ENCODE measurements at regions not wholly inside any gene's neighbourhood (a gene's known extent, or its start where the extent isn't known, plus 50 kb on each side); places are given as distances from the start of the nearest gene placed in this dataset.

DNA sequence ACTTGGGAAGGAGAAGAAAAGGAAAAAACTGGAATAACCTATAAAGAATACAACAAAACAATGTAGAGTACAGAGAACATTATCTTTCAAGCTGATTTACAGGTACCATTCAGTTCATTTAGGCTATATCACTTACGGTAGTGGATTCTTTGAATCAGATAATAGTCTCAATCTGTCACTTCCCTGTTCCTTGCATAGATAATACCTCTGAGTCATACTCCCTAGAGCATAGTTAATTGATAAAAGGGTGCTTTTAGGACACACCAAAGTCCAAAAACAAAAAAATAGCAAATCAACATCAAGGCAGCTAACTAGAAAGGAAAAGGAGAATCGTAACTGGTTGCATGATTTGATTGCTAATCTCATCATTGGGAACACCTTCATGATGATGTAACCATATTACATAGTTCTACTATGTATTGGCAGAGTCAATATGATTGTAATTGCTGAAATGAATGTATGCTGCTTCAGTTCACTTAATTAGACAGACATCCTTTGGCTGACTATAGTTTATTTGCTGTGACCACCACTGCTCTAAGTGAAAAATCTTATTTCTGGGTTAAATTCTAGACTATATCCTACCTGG, 844.4 kb downstream of the GATA3 start:
- ATAC-seq (ENCODE audit: poor library complexity) (peak; percentile 57), DNase-seq (peak in 2 of 14 experiments; percentile 6 to 28)
- H3K36me3 Mint-ChIP-seq (ENCODE audit: low read depth), result no peaks in the 10 kb centered on the region
- H3K36me3 ChIP-seq (ENCODE audit: insufficient read depth, low read length), result no peaks in the 10 kb centered on the region
- no peaks in the 10 kb centered on the region for H3K4me1 ChIP-seq (ENCODE audit: insufficient read depth, low read length)
- TF ChIP-seq, protein P1, sequence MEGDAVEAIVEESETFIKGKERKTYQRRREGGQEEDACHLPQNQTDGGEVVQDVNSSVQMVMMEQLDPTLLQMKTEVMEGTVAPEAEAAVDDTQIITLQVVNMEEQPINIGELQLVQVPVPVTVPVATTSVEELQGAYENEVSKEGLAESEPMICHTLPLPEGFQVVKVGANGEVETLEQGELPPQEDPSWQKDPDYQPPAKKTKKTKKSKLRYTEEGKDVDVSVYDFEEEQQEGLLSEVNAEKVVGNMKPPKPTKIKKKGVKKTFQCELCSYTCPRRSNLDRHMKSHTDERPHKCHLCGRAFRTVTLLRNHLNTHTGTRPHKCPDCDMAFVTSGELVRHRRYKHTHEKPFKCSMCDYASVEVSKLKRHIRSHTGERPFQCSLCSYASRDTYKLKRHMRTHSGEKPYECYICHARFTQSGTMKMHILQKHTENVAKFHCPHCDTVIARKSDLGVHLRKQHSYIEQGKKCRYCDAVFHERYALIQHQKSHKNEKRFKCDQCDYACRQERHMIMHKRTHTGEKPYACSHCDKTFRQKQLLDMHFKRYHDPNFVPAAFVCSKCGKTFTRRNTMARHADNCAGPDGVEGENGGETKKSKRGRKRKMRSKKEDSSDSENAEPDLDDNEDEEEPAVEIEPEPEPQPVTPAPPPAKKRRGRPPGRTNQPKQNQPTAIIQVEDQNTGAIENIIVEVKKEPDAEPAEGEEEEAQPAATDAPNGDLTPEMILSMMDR (IDR thresholded peaks at IDR 0.05), result no peak
- H3K9me3 Mint-ChIP-seq, result no peaks in the 10 kb centered on the region
- H3K4me3 ChIP-seq (ENCODE audit: low read length), result no peak overlapping the region
- H3K9me3 ChIP-seq (ENCODE audit: control insufficient read depth in 1 of 2, insufficient read depth in 1 of 2, low read length in 2 of 2), result no peaks in the 10 kb centered on the region
- no peak overlapping the region for H3K27ac ChIP-seq (ENCODE audit: low read depth in 1 of 2, low read length in 2 of 2)
- no peak overlapping the region for H3K4me3 Mint-ChIP-seq
- ChIA-PET CTCF (interaction anchor here (1.3 kb wide), 1 partner anchor 13 kb away, joined by 3 read pairs; no protein-coding TSS in a partner anchor), POLR2A (no interaction called here)
- no peak overlapping the region for H3K27ac Mint-ChIP-seq
- no peaks in the 10 kb centered on the region for H3K27me3 Mint-ChIP-seq
- no peaks in the 10 kb centered on the region for H3K4me1 Mint-ChIP-seq (ENCODE audit: low read depth)
- H3K27me3 ChIP-seq (ENCODE audit: control insufficient read depth in 1 of 2, insufficient read depth in 2 of 2, low read length in 2 of 2), result no peaks in the 10 kb centered on the region
- intact Hi-C loops (cut with DNase I, micrococcal nuclease), result loop anchor here in 1 of 2 experiments (10.0 kb wide), 1 partner anchor 96 kb away; no protein-coding TSS in a partner anchor

GRCh38 chr10:8902926-8903325, 848.4 kb downstream of the GATA3 start:
- H3K36me3 ChIP-seq (ENCODE audit: insufficient read depth, low read length), result no peaks in the 10 kb centered on the region
- no peaks in the 10 kb centered on the region for H3K27me3 ChIP-seq (ENCODE audit: control insufficient read depth in 1 of 2, insufficient read depth in 2 of 2, low read length in 2 of 2)
- H3K9me3 ChIP-seq (ENCODE audit: control insufficient read depth in 1 of 2, insufficient read depth in 1 of 2, low read length in 2 of 2), result no peaks in the 10 kb centered on the region
- ChIA-PET CTCF (no interaction called here), POLR2A (no interaction called here)
- no peak overlapping the region for H3K4me3 ChIP-seq (ENCODE audit: low read length)
- Mint-ChIP-seq H3K27me3 (no peaks in the 10 kb centered on the region), H3K4me1 (ENCODE audit: low read depth) (no peaks in the 10 kb centered on the region), H3K27ac (no peak overlapping the region), H3K4me3 (no peak overlapping the region), H3K36me3 (ENCODE audit: low read depth) (no peaks in the 10 kb centered on the region), H3K9me3 (no peaks in the 10 kb centered on the region)
- H3K27ac ChIP-seq (ENCODE audit: low read depth in 1 of 2, low read length in 2 of 2), result no peak overlapping the region
- intact Hi-C loops (cut with DNase I, micrococcal nuclease), result no loop called here
- no peak for ATAC-seq (ENCODE audit: poor library complexity)
- no peaks in the 10 kb centered on the region for H3K4me1 ChIP-seq (ENCODE audit: insufficient read depth, low read length)
- TF ChIP-seq, protein P1 (IDR thresholded peaks at IDR 0.05), result no peak
- DNase-seq, result no peak

DNA sequence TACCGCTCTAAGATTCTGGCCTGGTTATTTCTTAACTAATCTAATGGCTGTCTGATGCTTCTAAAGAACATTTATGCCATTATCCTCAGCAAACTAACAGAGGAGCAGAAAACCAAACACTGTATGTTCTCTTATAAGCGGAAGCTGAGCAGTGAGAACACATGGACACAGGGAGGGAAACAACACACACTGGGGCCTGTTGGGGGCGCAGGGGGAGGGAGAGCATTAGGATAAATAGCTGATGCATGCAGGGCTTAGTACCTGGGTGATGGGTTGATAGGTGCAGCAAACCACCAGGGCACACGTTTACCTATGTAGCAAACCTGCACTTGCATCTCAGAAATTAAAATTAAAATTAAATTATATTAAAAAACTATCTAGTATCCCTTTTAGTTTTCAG, 853.5 kb downstream of the GATA3 start:
- Histone ChIP-seq H3K27me3 (ENCODE audit: control insufficient read depth in 1 of 2, insufficient read depth in 2 of 2, low read length in 2 of 2) (no peaks in the 10 kb centered on the region), H3K9me3 (ENCODE audit: control insufficient read depth in 1 of 2, insufficient read depth in 1 of 2, low read length in 2 of 2) (no peaks in the 10 kb centered on the region), H3K27ac (ENCODE audit: low read depth in 1 of 2, low read length in 2 of 2) (no peak overlapping the region), H3K36me3 (ENCODE audit: insufficient read depth, low read length) (no peaks in the 10 kb centered on the region), H3K4me1 (ENCODE audit: insufficient read depth, low read length) (no peaks in the 10 kb centered on the region), H3K4me3 (ENCODE audit: low read length) (no peak overlapping the region)
- intact Hi-C loops (cut with DNase I, micrococcal nuclease), result no loop called here
- ChIA-PET CTCF (no interaction called here), POLR2A (no interaction called here)
- no peaks in the 10 kb centered on the region for H3K36me3 Mint-ChIP-seq (ENCODE audit: low read depth)
- no peak overlapping the region for H3K27ac Mint-ChIP-seq
- no peaks in the 10 kb centered on the region for H3K4me1 Mint-ChIP-seq (ENCODE audit: low read depth)
- no peak overlapping the region for H3K4me3 Mint-ChIP-seq
- TF ChIP-seq, protein P1 (IDR thresholded peaks at IDR 0.05), result no peak
- DNase-seq (no peak), ATAC-seq (ENCODE audit: poor library complexity) (no peak)
- no peaks in the 10 kb centered on the region for H3K27me3 Mint-ChIP-seq
- H3K9me3 Mint-ChIP-seq, result no peaks in the 10 kb centered on the region

Measured in CD4-positive, alpha-beta T cell (primary cell).